ENCODE measurements at regions not wholly inside any gene's neighbourhood (a gene's known extent, or its start where the extent isn't known, plus 50 kb on each side); places are given as distances from the start of the nearest gene placed in this dataset.

DNA sequence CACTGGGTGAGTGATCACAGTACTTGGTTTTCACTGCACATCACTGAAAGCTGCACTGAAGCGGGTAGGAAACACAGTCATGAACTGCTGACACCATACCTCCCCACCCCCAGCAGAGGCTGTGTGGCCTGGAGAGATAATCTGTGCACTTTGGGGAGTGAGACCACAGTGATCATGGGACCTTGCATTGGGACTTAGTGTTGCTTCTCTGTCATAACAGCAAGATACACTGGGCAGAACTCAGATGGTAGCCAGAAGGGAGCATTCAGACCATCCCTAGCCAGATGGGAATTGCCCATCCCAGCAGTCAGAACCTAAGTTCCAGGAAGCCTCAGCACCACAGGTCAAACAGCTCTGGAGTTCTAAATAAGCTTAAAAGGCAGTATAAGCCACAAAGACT lies 346.4 kb upstream of the TMEM229A start:
- no peak for TF ChIP-seq CTCF (IDR thresholded peaks at IDR 0.05)
- no peak for TF ChIP-seq EZH2 (IDR thresholded peaks at IDR 0.05)
- no peak for TF ChIP-seq EZH2phosphoT487 (IDR thresholded peaks at IDR 0.05)
